IMR-90 (cell line): ENCODE measurements at regions not wholly inside any gene's neighbourhood (a gene's known extent, or its start where the extent isn't known, plus 50 kb on each side); places are given as distances from the start of the nearest gene placed in this dataset.

ENCODE experiments used
- ATAC-seq: fragments of 200-7000 bp; cut with Tn5 transposase; 2 replicates; pipeline ENCODE4 v1.9.1; 2020; ENCODE audit warnings: low read depth, mild to moderate bottlenecking, moderate library complexity
- BruUV-seq: library from RNA; stranded (reverse); fragments of 400-500 nt; replicated peaks from 2 replicates; lab custom pipeline; 2021; lab: Mats Ljungman, UMichigan
- CTCF ChIA-PET: fragments of 300-600 bp; formaldehyde crosslinking; extraction: SDS; loops from one replicate; lab custom pipeline; 2021; ENCODE audit warnings: antibody characterized with exemption; lab: Yijun Ruan, JAX
- POLR2A ChIA-PET: fragments of 300-600 bp; sonication (Branson Sonifier 250); formaldehyde crosslinking; loops from one replicate; lab custom pipeline; 2022; ENCODE audit warnings: antibody characterized with exemption; ENCODE audit not compliant: unreplicated experiment; lab: Charles Lee
- DNase-seq: peaks from one replicate; pipeline ENCODE4 v3.0.0; 2013
- H2AFZ ChIP-seq: replicated peaks from 2 replicates; pipeline ENCODE3; 2013; ENCODE audit warnings: low read length, mild to moderate bottlenecking; ENCODE audit not compliant: poor library complexity
- H2AK5ac ChIP-seq: 2 replicates; pipeline ENCODE4 v1.6.1; 2013; ENCODE audit warnings: low read depth, low read length, inconsistent platforms
- H2AK9ac ChIP-seq: replicated peaks from 2 replicates; pipeline ENCODE3; 2013; ENCODE audit warnings: mild to moderate bottlenecking, low read depth, low read length, moderate library complexity; ENCODE audit not compliant: poor library complexity
- H2BK120ac ChIP-seq: 2 replicates; pipeline ENCODE4 v1.6.1; 2013; ENCODE audit warnings: low read depth, low read length, inconsistent platforms
- H2BK15ac ChIP-seq: 3 replicates; pipeline ENCODE4 v1.6.1; 2013; ENCODE audit warnings: low read depth, low read length, inconsistent platforms
- H2BK20ac ChIP-seq: 2 replicates; pipeline ENCODE4 v1.6.1; 2013; ENCODE audit warnings: low read depth, mild to moderate bottlenecking, inconsistent platforms, low read length, moderate library complexity
- H2BK5ac ChIP-seq: 2 replicates; pipeline ENCODE4 v1.6.1; 2013; ENCODE audit warnings: mild to moderate bottlenecking, low read depth, low read length, inconsistent platforms; ENCODE audit not compliant: poor library complexity, severe bottlenecking
- H3K14ac ChIP-seq: replicated peaks from 2 replicates; pipeline ENCODE4 v1.6.1; 2013; ENCODE audit warnings: low read depth, low read length, inconsistent platforms
- H3K18ac ChIP-seq: 2 replicates; pipeline ENCODE4 v1.6.1; 2013; ENCODE audit warnings: low read depth, low read length, control low read depth
- H3K23ac ChIP-seq: 2 replicates; pipeline ENCODE4 v1.6.1; 2013; ENCODE audit warnings: low read depth, low read length, inconsistent platforms
- H3K27ac ChIP-seq: 2 replicates; pipeline ENCODE4 v1.5.1; 2013; ENCODE audit warnings: mild to moderate bottlenecking, control low read depth, low read length; ENCODE audit not compliant: insufficient read depth
- H3K27me3 ChIP-seq: 2 replicates; pipeline ENCODE4 v1.6.1; 2013; ENCODE audit warnings: low read length; ENCODE audit not compliant: control insufficient read depth, insufficient read depth
- H3K36me3 ChIP-seq: 2 replicates; pipeline ENCODE4 v1.6.1; 2013; ENCODE audit warnings: low read length, mixed read lengths; ENCODE audit not compliant: control insufficient read depth, insufficient read depth
- H3K4ac ChIP-seq: 2 replicates; pipeline ENCODE4 v1.6.1; 2013; ENCODE audit warnings: low read depth, low read length, inconsistent platforms
- H3K4me1 ChIP-seq: 2 replicates; pipeline ENCODE4 v1.6.1; 2013; ENCODE audit warnings: low read length, mixed read lengths; ENCODE audit not compliant: control insufficient read depth, insufficient read depth
- H3K4me2 ChIP-seq: 2 replicates; pipeline ENCODE4 v1.6.1; 2013; ENCODE audit warnings: low read depth, mild to moderate bottlenecking, control low read depth, low read length, moderate library complexity
- H3K4me3 ChIP-seq: 2 replicates; pipeline ENCODE4 v1.5.1; 2013; ENCODE audit warnings: low read depth, mild to moderate bottlenecking, control low read depth, low read length, moderate library complexity; ENCODE audit not compliant: insufficient read depth
- H3K56ac ChIP-seq: 2 replicates; pipeline ENCODE4 v1.6.1; 2013; ENCODE audit warnings: low read length, inconsistent platforms; ENCODE audit not compliant: insufficient read depth; ENCODE audit errors: extremely low read depth
- H3K79me1 ChIP-seq, 2 experiments: 2 replicates each; pipeline ENCODE4 v1.6.1; 2013; ENCODE audit warnings: low read length in 2 of 2, inconsistent platforms in 1 of 2, low read depth in 1 of 2
- H3K9ac ChIP-seq: 2 replicates; pipeline ENCODE4 v1.6.1; 2013; ENCODE audit warnings: low read depth, low read length, control low read depth
- H3K9me1 ChIP-seq: 2 replicates; pipeline ENCODE4 v1.6.1; 2013; ENCODE audit warnings: low read length, inconsistent platforms; ENCODE audit not compliant: insufficient read depth
- H3K9me3 ChIP-seq: 2 replicates; pipeline ENCODE4 v1.6.1; 2013; ENCODE audit warnings: low read length; ENCODE audit not compliant: control insufficient read depth, insufficient read depth
- H4K20me1 ChIP-seq: 2 replicates; pipeline ENCODE4 v1.6.1; 2013; ENCODE audit warnings: low read length, inconsistent platforms; ENCODE audit not compliant: insufficient read depth
- H4K5ac ChIP-seq: 2 replicates; pipeline ENCODE4 v1.6.1; 2013; ENCODE audit warnings: mild to moderate bottlenecking, low read depth, low read length, control low read depth
- H4K8ac ChIP-seq, 2 experiments: 2 replicates each; pipeline ENCODE4 v1.6.1; 2013; ENCODE audit warnings: low read depth in 2 of 2, low read length in 2 of 2, control low read depth in 1 of 2, inconsistent platforms in 1 of 2
- H4K91ac ChIP-seq: 2 replicates; pipeline ENCODE4 v1.6.1; 2013; ENCODE audit warnings: low read depth, low read length, inconsistent platforms; ENCODE audit not compliant: insufficient read depth
- BHLHE40 ChIP-seq: fragments of 150-350 bp; IDR thresholded peaks from 2 replicates; pipeline ENCODE4 v1.6.1; 2016; ENCODE audit warnings: mild to moderate bottlenecking, low read depth, low read length
- ELK1 ChIP-seq: fragments of 150-350 bp; IDR thresholded peaks from 2 replicates; pipeline ENCODE4 v1.6.1; 2016; ENCODE audit warnings: low read depth, mild to moderate bottlenecking, low read length, moderate library complexity, borderline replicate concordance
- MXI1 ChIP-seq: IDR thresholded peaks from 2 replicates; pipeline ENCODE4 v1.6.1; 2012; ENCODE audit warnings: low read depth, mild to moderate bottlenecking, low read length, moderate library complexity, borderline replicate concordance
- NFE2L2 ChIP-seq: fragments of 150-350 bp; IDR thresholded peaks from 2 replicates; pipeline ENCODE4 v1.6.1; 2016; ENCODE audit warnings: low read depth, mild to moderate bottlenecking, low read length
- RCOR1 ChIP-seq: IDR thresholded peaks from 2 replicates; pipeline ENCODE4 v1.6.1; 2012; ENCODE audit warnings: mild to moderate bottlenecking, low read length, improper control_type of control experiment; ENCODE audit not compliant: insufficient replicate concordance
- RFX5 ChIP-seq: IDR thresholded peaks from 2 replicates; pipeline ENCODE4 v1.8.0; 2012; ENCODE audit warnings: low read depth, mild to moderate bottlenecking, low read length, moderate library complexity
- WGBS, 2 experiments: methylation state at CpG; one replicate each; pipeline versions ENCODE4 v1.1.5 to v1.1.7; 2013; ENCODE audit warnings: missing lambda C conversion rate in 2 of 2; ENCODE audit not compliant: insufficient read length in 1 of 2; ENCODE audit errors: extremely low coverage in 2 of 2; 5-methylcytosine and 5-hydroxymethylcytosine counted together
- dilution Hi-C: fragments of 300-500 bp; cut with HindIII; formaldehyde crosslinking; loops from one replicate; pipeline ENCODE4 v1.14.3; 2018; ENCODE audit warnings: low sequenced_read_pairs; ENCODE audit not compliant: unreplicated experiment
- in situ Hi-C: fragments of 300-500 bp; cut with MboI; formaldehyde crosslinking; loops from 3 replicates; pipeline ENCODE4 v1.14.3; 2019; ENCODE audit warnings: low sequenced_read_pairs, inconsistent platforms, mixed read lengths
- intact Hi-C: fragments of 100-400 bp; cut with micrococcal nuclease; formaldehyde crosslinking; loops from 2 replicates; pipeline ENCODE4 v1.10.0; 2022
- TF ChIP-seq, protein P1 (sequence below): fragments of 150-350 bp; IDR thresholded peaks from 2 replicates; pipeline ENCODE4 v1.6.1; 2017; ENCODE audit warnings: mild to moderate bottlenecking, antibody characterized with exemption, low read length, low read depth

DNA sequence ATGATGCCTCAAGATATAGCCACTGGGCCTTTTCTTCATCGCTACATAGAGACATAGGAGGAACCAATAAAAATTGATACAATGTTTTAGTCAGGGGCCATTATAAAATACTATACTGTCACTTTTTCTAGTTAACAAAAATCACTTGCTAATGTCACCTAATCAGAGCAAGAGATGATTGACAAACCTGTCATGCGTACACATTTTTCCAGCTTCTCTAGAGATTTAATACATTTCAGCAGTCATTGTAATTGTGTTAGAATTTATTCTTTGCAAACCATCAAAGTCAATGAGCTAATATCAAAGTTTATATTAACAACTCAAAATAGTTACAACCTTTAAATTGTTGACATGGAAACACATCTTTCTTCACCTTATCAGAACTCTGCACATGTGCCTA, 513.6 kb upstream of the SEMA6A start:
- H3K79me1 ChIP-seq: no peaks in the 10 kb centered on the region
- no peak overlapping the region for H3K4ac ChIP-seq
- no peaks in the 10 kb centered on the region for H3K4me1 ChIP-seq
- no peak overlapping the region for H4K5ac ChIP-seq
- no peaks in the 10 kb centered on the region for H3K36me3 ChIP-seq
- H4K8ac ChIP-seq: no peak overlapping the region
- CTCF ChIA-PET: no interaction called here
- intact Hi-C loops (no loop called here), dilution Hi-C loops (no loop called here), in situ Hi-C loops (no loop called here)
- H3K4me2 ChIP-seq: no peak overlapping the region
- TF ChIP-seq MXI1: no peak
- no peak for TF ChIP-seq ELK1
- TF ChIP-seq RFX5: no peak
- TF ChIP-seq, protein P1, sequence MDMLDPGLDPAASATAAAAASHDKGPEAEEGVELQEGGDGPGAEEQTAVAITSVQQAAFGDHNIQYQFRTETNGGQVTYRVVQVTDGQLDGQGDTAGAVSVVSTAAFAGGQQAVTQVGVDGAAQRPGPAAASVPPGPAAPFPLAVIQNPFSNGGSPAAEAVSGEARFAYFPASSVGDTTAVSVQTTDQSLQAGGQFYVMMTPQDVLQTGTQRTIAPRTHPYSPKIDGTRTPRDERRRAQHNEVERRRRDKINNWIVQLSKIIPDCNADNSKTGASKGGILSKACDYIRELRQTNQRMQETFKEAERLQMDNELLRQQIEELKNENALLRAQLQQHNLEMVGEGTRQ: no peak
- no peak for TF ChIP-seq NFE2L2
- TF ChIP-seq BHLHE40: no peak
- no peak for TF ChIP-seq RCOR1
- no peak for ATAC-seq
- no peak overlapping the region for H3K23ac ChIP-seq
- H3K9me3 ChIP-seq: peaks cover 7% of the 10 kb centered on the region; the same call in 1 of the 2 replicates
- H2AFZ ChIP-seq: no peak overlapping the region
- no peak overlapping the region for H2AK9ac ChIP-seq
- H4K20me1 ChIP-seq: no peaks in the 10 kb centered on the region
- no peak overlapping the region for H2BK120ac ChIP-seq
- no peak overlapping the region for H2AK5ac ChIP-seq
- POLR2A ChIA-PET: no interaction called here
- BruUV-seq: no TSS peak
- no peak overlapping the region for H4K91ac ChIP-seq
- H3K27me3 ChIP-seq: no peaks in the 10 kb centered on the region
- no peak overlapping the region for H2BK15ac ChIP-seq
- no peak overlapping the region for H2BK5ac ChIP-seq
- DNase-seq: no peak
- no peak overlapping the region for H3K18ac ChIP-seq
- H3K4me3 ChIP-seq: no peak overlapping the region
- WGBS, 2 experiments: no CpG with 5 or more reads among the region's 2 CpGs
- H3K56ac ChIP-seq: no peak overlapping the region
- no peak overlapping the region for H2BK20ac ChIP-seq
- no peaks in the 10 kb centered on the region for H3K9me1 ChIP-seq
- no peak overlapping the region for H3K14ac ChIP-seq
- H3K27ac ChIP-seq: no peak overlapping the region
- H3K9ac ChIP-seq: no peak overlapping the region
